Activated T-cell treated with anti-CD3 and anti-CD28 coated beads, Interleukin-2, amount 50 U/mL, for 24 hours (primary cell): ENCODE measurements at regions not wholly inside any gene's neighbourhood (a gene's known extent, or its start where the extent isn't known, plus 50 kb on each side); places are given as distances from the start of the nearest gene placed in this dataset.
"Not testable (repeated sequence)": the region's sequence is repeated elsewhere in the genome, so short reads cannot be mapped to it uniquely, and the experiment has no call there.

ENCODE experiments used
- DNase-seq: peaks from one replicate; pipeline ENCODE4 v3.0.0-alpha.2; 2020
- H3K27ac Mint-ChIP-seq: 2 replicates; pipeline ENCODE4 v1.8.0; 2020; ENCODE audit warnings: mild to moderate bottlenecking, mixed read lengths
- H3K27me3 Mint-ChIP-seq: 2 replicates; pipeline ENCODE4 v1.8.0; 2020; ENCODE audit warnings: mixed read lengths
- H3K36me3 Mint-ChIP-seq: 2 replicates; pipeline ENCODE4 v1.8.0; 2020; ENCODE audit warnings: low read depth, mixed read lengths
- H3K4me1 Mint-ChIP-seq: 2 replicates; pipeline ENCODE4 v1.8.0; 2020; ENCODE audit warnings: low read depth, mixed read lengths
- H3K4me3 Mint-ChIP-seq: 2 replicates; pipeline ENCODE4 v1.8.0; 2020; ENCODE audit warnings: mild to moderate bottlenecking, moderate library complexity, mixed read lengths
- H3K9me3 Mint-ChIP-seq: 2 replicates; pipeline ENCODE4 v1.8.0; 2020; ENCODE audit warnings: mixed read lengths

GRCh38 chr13:32828711-32829110 is 187.5 kb upstream of the KL start:
- Mint-ChIP-seq H3K4me1 (peaks cover 2% of the 10 kb centered on the region), H3K27me3 (no peaks in the 10 kb centered on the region)
- DNase-seq = no peak

GRCh38 chr13:32829269-32829668 is 187.0 kb upstream of the KL start:
- H3K27me3 Mint-ChIP-seq = no peaks in the 10 kb centered on the region
- H3K36me3 Mint-ChIP-seq = no peaks in the 10 kb centered on the region
- no peak for DNase-seq
- peaks cover 6% of the 10 kb centered on the region for H3K9me3 Mint-ChIP-seq
- H3K4me3 Mint-ChIP-seq = no peak overlapping the region
- H3K4me1 Mint-ChIP-seq = peaks cover 2% of the 10 kb centered on the region
- no peak overlapping the region for H3K27ac Mint-ChIP-seq

More at GRCh38 chr13:32828711-32829110, 187.5 kb upstream of the KL start:
- H3K36me3 Mint-ChIP-seq = no peaks in the 10 kb centered on the region
- H3K4me3 Mint-ChIP-seq = no peak overlapping the region
- H3K9me3 Mint-ChIP-seq = peaks cover 3% of the 10 kb centered on the region
- no peak overlapping the region for H3K27ac Mint-ChIP-seq

GRCh38 chr13:32829676-32830335 is 186.4 kb upstream of the KL start:
- no peaks in the 10 kb centered on the region for H3K27me3 Mint-ChIP-seq
- H3K36me3 Mint-ChIP-seq = no peaks in the 10 kb centered on the region
- no peak for DNase-seq

GRCh38 chr13:32830336-32831031 is 185.7 kb upstream of the KL start:
- no peak overlapping the region for H3K4me3 Mint-ChIP-seq
- DNase-seq = no peak
- no peaks in the 10 kb centered on the region for H3K36me3 Mint-ChIP-seq
- no peaks in the 10 kb centered on the region for H3K27me3 Mint-ChIP-seq
- H3K9me3 Mint-ChIP-seq = peaks cover 9% of the 10 kb centered on the region
- peaks cover 2% of the 10 kb centered on the region for H3K4me1 Mint-ChIP-seq
- H3K27ac Mint-ChIP-seq = no peak overlapping the region

More at GRCh38 chr13:32829676-32830335, 186.4 kb upstream of the KL start:
- H3K27ac Mint-ChIP-seq = no peak overlapping the region
- H3K9me3 Mint-ChIP-seq = peaks cover 9% of the 10 kb centered on the region
- H3K4me3 Mint-ChIP-seq = no peak overlapping the region
- peaks cover 2% of the 10 kb centered on the region for H3K4me1 Mint-ChIP-seq

GRCh38 chr13:32837307-32837972 is 178.8 kb upstream of the KL start:
- no peak overlapping the region for H3K27ac Mint-ChIP-seq
- no peak for DNase-seq
- no peaks in the 10 kb centered on the region for H3K27me3 Mint-ChIP-seq
- no peaks in the 10 kb centered on the region for H3K36me3 Mint-ChIP-seq
- no peak overlapping the region for H3K4me3 Mint-ChIP-seq
- H3K9me3 Mint-ChIP-seq = peaks cover 15% of the 10 kb centered on the region
- peaks cover 15% of the 10 kb centered on the region for H3K4me1 Mint-ChIP-seq

GRCh38 chr13:32837973-32838927 is 178.0 kb upstream of the KL start:
- peaks cover 15% of the 10 kb centered on the region for H3K9me3 Mint-ChIP-seq
- H3K4me3 Mint-ChIP-seq = no peak overlapping the region
- DNase-seq = no peak
- no peaks in the 10 kb centered on the region for H3K36me3 Mint-ChIP-seq
- peaks cover 15% of the 10 kb centered on the region for H3K4me1 Mint-ChIP-seq
- no peak overlapping the region for H3K27ac Mint-ChIP-seq
- no peaks in the 10 kb centered on the region for H3K27me3 Mint-ChIP-seq

GRCh38 chr13:32838945-32839344 is 177.3 kb upstream of the KL start:
- DNase-seq = no peak
- peaks cover 15% of the 10 kb centered on the region for H3K4me1 Mint-ChIP-seq
- H3K27me3 Mint-ChIP-seq = no peaks in the 10 kb centered on the region
- H3K4me3 Mint-ChIP-seq = no peak overlapping the region
- H3K27ac Mint-ChIP-seq = no peak overlapping the region
- peaks cover 9% of the 10 kb centered on the region for H3K9me3 Mint-ChIP-seq
- no peaks in the 10 kb centered on the region for H3K36me3 Mint-ChIP-seq

- no peak for DNase-seq
- Mint-ChIP-seq H3K27ac (no peak overlapping the region), H3K36me3 (no peaks in the 10 kb centered on the region), H3K9me3 (peaks cover 6% of the 10 kb centered on the region), H3K4me1 (peaks cover 15% of the 10 kb centered on the region), H3K4me3 (no peak overlapping the region), H3K27me3 (no peaks in the 10 kb centered on the region)
Observed at GRCh38 chr13:32840113-32840512, 176.1 kb upstream of the KL start.

- no peak for DNase-seq
- H3K27ac Mint-ChIP-seq = no peak overlapping the region
- H3K27me3 Mint-ChIP-seq = no peaks in the 10 kb centered on the region
- H3K4me1 Mint-ChIP-seq = peaks cover 17% of the 10 kb centered on the region
- no peaks in the 10 kb centered on the region for H3K36me3 Mint-ChIP-seq
- no peaks in the 10 kb centered on the region for H3K9me3 Mint-ChIP-seq
- H3K4me3 Mint-ChIP-seq = no peak overlapping the region
Observed at GRCh38 chr13:32840989-32841713, 175.1 kb upstream of the KL start.

GRCh38 chr13:32845952-32846950 is 170.0 kb upstream of the KL start:
- Mint-ChIP-seq H3K27me3 (no peaks in the 10 kb centered on the region), H3K36me3 (no peaks in the 10 kb centered on the region), H3K9me3 (no peaks in the 10 kb centered on the region), H3K4me3 (no peak overlapping the region), H3K27ac (peak overlapping the region; percentile 1), H3K4me1 (peaks cover 10% of the 10 kb centered on the region)
- no peak for DNase-seq

- H3K9me3 Mint-ChIP-seq, H3K36me3 Mint-ChIP-seq, DNase-seq, H3K27me3 Mint-ChIP-seq, H3K27ac Mint-ChIP-seq, H3K4me1 Mint-ChIP-seq, H3K4me3 Mint-ChIP-seq: not testable (repeated sequence)
Observed at GRCh38 chr13:32847976-32848375, 168.2 kb upstream of the KL start.

- Mint-ChIP-seq H3K4me3 (no peak overlapping the region), H3K9me3 (no peaks in the 10 kb centered on the region), H3K27ac (no peak overlapping the region), H3K36me3 (no peaks in the 10 kb centered on the region), H3K27me3 (no peaks in the 10 kb centered on the region), H3K4me1 (peaks cover 7% of the 10 kb centered on the region)
- DNase-seq = no peak
Observed at GRCh38 chr13:32849369-32849768, 166.9 kb upstream of the KL start.
